LHCN-M2 (cell line): ENCODE measurements at regions not wholly inside any gene's neighbourhood (a gene's known extent, or its start where the extent isn't known, plus 50 kb on each side); places are given as distances from the start of the nearest gene placed in this dataset.
"Not testable (repeated sequence)": the region's sequence is repeated elsewhere in the genome, so short reads cannot be mapped to it uniquely, and the experiment has no call there.

Experiments
- DNase-seq: peaks from one replicate; pipeline ENCODE4 v3.0.0-alpha.2; 2012; ENCODE audit warnings: low read depth

DNA sequence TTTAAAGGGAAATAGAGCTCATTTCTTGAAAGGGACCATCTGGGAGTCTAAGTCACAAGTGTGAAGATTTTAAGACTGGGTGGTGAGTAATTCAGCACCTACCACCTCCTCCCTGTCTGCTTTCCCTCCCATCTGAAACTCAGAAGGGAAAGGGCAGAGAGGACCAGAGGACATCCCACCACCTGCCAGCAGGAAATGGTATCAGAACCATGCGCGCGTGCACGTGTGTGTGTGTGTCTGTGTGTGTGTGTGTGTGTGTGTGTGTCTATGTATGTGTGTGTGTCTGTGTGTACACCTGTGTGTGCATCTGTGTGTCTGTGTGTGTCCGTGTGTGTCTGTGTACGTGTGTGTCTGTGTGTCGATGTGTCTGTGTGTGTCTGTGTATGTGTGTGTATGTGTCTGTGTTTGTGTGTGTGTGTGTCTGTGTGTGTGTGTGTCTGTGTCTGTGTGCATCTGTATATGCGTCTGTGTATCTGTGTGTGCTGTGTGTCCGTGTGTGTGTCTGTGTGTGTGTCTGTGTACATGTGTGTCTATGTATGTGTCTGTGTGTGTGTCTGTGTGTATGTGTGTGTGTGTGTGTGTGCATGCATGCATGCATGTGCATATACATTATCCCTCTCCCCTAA, 76.8 kb downstream of the ZFP36L2 start:
- DNase-seq: no peak

DNA sequence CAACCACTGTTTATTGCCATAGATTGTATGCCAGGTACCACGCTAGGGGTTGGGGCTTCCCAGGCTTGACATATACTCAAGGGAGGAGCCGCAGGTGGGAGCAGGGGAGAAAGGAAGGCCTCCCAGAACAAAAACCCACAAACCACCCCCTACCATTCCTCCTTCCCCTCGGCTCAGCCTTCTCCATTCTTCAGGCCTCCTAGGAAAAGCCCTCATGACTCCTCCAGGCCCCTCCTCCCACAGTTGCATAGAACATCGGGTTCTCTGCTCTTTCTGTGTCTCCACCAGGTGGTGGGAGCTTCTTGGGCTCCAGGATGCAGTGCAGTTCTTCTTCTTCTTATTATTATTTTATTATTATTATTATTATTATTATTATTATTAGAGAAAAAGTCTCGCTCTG, 80.3 kb downstream of the ZFP36L2 start:
- DNase-seq: no peak

DNA sequence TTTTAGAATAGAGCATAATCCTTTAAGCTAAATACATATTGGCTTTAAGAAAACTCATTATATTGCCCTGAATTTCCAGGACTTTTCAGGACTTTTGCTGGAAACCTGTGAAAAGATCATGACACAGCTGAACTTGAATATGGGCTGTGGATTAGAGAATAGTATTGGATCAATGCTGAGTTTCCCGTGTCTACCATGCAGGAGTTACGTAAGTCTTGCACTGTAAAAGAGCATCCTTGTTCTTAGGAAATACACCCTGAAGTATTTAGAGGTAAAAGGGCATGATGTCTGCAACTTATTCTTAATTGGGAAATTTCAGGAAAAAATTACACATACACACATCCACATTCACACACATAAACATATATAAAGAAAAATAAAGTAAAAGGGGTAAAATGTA, 82.1 kb downstream of the ZFP36L2 start:
- no peak for DNase-seq

DNA sequence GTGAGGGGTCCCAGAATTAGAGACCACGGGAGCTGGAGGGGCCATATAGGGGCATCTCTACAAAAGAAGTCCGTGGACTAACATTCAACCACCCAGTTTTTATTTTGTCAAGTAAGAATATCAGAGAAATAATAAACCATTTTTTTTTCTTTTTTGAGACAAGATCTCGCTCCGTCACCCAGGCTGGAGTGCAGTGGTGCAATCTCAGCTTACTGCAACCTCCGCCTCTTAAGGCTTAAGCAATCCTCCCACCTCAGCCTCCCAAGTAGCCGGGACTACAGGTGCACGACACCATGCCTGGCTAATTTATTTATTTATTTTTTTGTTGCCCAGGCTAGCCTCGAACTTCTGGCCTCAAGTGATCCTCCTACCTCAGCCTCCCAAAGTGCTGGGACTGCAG, 82.7 kb downstream of the ZFP36L2 start:
- DNase-seq: no peak

DNA sequence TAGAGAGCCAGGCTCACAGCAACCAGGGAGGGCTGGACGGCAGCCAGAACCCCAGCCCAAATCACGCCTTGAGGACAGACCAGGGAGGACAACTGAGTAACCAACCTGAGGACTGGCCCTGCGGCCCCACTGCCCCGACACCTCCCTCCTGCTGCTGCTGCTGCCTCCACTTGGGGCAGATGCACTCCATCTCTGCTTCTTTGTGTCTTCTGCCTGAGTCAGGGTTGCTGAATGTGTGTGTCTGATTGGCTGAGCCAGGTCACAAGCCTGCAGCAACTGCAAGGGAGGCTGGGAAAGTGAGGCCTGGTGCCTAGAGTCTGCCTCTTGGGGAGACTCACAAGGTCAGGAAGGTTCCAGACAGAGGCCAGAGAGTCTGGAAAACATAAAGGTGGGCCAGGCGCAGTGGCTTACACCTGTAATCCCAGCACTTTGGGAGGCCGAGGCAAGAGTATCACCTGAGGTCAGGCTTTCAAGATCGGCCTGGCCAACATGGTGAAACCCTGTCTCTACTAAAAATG, 83.4 kb downstream of the ZFP36L2 start:
- DNase-seq: peak; percentile 36

DNA sequence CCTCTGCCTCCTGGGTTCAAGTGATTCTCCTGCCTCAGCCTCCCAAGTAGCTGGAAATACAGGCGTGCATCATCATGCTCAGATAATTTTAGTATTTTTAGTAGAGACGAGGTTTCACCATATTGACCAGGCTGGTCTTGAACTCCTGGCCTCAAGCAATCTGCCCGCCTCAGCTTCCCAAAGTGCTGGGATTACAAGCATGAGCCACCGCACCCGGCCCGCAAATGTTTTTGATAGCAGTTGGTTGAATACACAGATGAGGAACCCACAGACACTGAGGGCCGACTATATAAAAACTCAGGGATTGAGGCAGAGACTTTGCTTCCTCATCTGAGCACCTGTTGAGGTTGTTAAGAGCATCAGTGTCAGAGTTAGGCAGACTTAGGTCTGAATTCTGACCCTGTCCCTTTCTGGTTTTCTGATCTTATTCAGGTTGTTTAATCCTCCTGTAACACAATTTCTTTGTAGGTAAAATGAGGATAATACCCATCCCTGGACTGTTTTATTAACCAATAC, 84.7 kb downstream of the ZFP36L2 start:
- not testable (repeated sequence) for DNase-seq

DNA sequence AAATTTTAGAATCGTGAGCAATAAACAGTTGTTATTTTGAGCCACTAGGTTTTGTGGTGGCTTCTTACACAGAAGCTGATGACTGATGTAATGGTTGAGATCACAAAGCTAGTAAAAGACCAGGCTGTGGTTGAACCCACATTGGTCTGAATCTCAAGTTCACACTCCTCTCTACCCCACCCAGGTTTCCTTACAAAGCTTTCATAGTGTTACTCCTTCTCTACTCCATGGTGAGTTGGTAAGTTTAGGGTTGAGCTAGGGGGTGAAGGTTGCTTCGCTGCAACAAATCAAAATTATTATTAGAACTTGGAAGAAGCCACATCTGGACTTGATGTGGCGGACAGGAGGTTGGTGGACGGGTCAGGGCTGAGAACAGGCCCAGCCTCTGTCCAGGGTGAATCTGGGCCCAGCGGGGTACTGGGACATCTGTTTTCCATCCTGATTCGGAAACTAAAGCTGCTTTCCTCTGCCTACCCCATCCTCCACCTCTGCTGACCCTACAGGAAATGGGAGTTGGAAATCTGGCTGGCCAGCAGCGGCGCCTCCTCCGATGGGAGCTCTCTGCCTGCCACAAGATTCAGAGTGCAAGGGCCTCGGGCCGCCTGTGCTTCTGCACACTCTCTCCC, 86.3 kb downstream of the ZFP36L2 start:
- peak; percentile 19 for DNase-seq

DNA sequence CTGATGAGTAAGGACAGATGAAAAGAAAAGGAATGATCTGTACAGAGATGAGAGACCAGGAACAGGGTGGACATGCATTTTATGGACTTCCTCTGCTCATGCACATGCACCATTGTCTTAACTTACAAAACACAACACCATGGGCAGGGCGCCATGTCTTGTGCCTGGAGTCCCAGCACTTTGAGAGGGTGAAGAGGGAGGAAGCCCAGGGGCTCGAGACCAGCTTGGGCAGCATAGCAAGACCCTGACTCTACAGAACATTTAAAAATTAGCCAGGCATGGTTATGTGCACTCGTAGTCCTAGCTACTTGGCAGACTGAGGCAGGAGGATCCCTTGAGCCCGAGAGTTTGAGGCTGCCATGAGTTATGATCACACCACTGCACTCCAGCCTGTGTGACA, 86.9 kb downstream of the ZFP36L2 start:
- no peak for DNase-seq

DNA sequence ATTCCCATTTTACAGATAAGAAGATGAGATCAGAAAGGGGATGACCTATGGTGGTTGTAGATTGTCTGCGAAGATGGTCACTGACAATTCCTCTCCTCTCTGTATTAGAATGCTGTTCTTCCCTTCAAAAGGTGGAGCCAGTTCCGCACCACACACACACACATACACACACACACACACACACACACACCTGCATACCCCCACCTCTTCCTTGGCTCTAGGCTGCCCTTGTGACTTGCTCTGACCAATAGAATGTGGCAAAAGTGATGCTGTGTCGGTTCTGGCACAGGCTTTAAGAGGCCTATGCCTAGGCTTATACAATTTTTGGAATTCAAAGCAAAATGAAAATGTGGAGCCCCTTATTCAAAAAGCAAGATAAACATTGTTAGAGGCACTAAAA, 88.0 kb downstream of the ZFP36L2 start:
- no peak for DNase-seq

DNA sequence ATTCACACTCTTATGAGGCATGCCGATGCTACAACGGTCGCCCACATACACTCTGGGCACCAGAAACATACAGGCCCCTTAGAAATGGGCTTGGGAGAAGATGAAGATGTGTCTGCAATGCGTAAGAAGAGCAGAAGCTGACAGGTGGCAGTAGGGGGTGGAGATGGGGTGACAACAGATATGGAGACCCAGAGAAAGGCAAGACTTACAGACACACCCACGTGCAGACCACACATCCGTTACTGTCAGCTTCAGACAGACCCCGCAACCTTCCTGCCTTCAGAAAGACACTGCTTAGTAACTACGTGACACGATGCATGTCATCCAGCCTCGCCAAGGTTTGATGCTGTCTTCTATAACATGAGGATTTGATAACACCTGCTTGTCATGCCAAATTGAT, 89.5 kb downstream of the ZFP36L2 start:
- DNase-seq: no peak

DNA sequence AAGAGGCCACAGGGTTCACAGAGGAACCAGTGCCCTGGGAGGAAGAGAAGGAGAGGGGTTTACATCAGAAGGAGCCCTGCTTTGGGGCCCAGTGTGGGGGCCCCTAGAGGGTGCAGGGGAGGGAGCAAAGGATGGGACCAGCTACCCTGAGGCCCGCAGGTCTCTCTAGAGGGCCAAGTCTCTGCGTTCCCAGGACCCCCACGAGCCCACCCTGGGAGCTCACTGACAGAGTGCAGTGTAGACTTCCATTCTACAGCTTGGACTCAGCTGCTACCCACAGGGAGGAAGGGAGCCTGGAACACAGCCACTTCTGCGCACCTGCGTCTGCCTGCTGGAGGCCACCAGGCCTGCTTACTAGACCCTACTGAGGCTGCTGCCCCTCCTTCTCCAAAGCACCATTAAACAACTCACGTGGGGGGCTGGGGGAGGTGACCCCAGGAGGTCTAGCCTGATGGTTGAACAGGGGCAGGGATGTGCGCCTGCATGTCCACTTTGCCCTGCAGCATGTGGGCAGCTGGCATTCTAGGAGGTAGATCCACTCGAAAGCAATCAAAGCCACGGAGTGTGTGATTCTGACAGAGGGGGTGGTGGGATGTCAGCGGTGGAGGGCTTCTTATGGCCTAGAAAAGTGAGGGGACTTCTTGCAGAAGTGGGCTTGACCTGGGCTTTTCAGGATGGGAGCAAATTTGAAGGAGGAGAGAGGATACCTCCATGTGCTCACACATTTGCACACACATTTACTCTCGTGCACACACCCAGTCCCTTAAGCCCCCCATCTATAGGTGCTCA, 90.2 kb downstream of the ZFP36L2 start:
- DNase-seq: no peak

DNA sequence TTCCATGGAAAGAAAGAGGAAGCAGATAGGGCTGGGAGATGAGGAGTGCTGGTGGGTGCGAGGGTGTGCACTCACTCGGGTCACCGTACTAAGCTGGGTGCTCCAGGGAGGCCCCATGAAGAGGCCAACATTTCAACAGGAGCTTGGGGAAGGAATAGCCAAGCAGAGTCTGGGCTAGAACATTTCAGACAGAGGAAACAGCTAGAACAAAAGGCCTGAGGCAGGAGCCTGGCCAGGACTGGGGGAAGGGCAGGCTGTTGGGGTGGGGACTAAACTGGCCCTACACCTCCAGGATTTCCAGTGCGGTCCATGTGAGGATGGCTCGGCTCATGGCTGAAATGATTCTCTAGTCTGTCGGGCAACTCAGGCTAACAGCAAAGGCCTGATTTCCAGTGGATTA, 90.8 kb downstream of the ZFP36L2 start:
- DNase-seq: no peak

DNA sequence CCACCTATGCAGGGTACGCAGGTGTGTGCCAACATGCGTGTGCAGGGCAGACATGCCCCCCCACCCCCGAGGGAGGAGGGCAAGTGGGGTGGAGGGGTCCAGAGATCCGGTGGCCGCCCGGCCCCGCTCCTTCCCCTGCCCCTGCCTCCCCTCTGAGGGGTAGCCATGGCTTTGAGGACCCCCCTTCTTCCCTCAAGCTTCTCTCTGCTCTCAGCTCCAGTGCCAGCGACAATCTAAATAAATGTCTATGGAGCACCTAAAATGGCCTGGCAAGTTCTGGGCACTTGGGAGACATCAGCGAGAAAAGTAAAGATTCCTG, 91.9 kb downstream of the ZFP36L2 start:
- no peak for DNase-seq

DNA sequence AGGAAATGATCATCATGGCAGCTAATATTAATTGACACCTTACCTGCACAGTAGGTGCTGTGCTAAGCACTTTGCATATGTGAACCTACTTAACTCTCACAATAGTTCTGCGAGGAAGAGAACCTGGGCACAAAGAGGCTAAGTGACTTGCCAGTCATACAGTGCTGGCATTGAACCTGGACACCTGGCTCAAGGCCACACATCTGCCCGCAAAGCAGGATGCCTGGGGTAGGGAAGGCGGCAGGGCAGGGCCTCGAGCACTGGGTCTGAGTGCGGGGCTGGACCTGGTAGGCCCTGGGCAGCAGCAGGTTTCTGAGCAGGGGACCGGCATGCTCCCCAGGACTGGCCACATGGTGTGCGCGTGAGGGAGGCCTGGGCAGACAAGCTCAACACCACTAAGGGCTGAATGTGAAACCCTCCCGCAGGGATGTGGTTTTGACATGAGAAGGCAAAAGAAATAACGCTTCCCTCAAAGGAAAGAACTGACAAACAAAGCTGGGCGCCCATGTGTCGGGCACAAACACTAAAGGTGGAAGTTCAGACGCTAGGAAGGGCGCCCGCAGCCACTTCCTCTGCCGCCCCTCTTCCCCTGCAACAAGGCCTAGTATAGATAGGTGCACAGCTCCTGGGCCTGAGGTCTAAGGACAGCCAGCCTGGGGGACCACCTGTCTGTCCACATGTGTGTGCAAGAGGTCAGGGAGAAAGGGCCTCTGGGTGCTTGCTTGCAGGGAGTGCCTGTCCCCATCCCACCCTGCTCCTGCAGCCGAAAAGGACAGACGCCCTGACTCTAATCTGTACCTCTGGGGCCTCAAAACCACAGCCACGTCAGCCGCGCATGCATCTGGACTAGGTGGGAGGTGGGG, 92.5 kb downstream of the ZFP36L2 start:
- DNase-seq: no peak

DNA sequence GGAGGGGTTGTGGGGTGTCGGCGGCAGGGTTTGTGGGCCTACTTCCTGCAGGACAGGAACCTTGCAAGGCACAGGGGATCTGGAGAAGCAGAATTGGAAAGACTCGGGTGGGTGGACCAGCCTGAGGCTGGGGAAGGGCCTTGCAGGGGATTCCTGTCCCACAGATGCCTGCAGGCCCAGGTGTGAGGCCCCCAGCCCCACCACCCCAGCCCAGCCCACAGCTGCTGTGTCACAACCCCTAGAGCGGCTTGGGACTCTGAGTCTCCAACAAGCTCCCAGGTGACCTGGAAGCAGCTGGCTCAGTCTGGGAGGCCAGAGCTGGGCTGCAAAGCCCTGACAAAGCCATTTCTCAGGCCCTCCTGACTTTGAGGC, 93.1 kb downstream of the ZFP36L2 start:
- DNase-seq: no peak

DNA sequence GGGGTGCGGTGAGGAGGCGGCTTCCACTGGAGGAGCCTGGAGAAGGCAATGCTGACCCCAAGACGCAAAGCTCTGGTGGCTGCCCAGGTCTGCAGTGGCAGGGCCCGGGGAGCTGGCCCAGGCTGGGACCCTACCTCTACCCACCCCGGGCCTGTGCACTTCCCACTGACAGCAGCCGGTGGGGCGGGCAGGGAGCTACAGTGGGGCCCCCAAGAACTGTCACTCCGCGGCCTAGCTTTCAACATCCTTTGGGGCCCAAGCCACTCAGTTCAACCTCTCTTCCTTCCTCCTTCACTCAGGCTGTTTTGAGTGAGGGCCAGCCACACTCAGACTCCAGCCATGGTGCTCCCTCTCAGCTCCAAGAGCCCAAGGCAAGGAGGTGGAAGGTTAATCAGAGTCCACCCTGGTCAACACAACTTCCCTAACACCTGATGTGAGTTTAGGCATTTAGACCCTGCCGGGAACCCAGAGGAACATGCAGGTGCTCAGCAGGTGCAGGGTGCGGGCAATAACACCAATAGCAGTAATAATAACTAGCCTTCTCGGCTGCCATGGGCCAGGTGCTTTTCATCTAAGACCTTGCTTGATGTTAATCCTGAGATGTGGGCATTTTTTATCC, 93.6 kb downstream of the ZFP36L2 start:
- DNase-seq: no peak

DNA sequence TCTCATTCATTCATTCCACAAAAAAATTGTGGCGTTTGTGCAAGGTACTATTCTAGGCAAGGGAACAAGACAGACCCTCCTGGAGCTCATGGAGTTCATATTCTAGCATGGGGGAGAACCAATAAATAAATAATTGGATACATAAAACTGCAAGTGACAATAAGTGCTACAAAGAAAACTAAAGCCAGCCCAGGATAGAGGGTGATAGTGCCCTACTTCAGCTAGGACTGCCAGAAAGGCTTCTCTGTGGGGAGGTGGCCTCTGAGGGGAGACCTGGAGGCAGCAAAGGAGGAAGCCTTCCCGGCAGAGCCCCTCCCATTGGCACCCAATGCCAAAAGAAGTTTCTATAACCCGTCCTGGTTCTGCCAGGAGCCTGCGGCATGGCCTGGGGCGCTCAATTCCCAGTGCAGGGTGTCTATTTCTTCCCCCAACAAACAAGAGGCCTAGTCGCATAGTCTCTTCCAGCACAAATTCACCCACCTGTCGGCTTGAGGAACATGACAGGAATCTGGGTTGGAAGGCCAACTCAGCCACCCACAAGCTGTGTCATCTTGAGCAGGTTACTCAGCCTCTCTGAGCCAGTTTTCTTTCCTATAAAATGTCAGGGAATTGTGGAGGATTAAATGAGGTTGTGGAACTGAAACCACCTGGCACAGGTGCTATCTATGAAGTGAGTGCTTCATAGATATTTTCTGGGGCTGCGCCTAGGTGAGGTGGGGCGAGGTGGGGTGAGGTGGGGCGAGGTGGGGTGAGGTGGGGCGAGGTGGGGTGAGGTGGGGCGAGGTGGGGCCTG, 94.3 kb downstream of the ZFP36L2 start:
- no peak for DNase-seq

DNA sequence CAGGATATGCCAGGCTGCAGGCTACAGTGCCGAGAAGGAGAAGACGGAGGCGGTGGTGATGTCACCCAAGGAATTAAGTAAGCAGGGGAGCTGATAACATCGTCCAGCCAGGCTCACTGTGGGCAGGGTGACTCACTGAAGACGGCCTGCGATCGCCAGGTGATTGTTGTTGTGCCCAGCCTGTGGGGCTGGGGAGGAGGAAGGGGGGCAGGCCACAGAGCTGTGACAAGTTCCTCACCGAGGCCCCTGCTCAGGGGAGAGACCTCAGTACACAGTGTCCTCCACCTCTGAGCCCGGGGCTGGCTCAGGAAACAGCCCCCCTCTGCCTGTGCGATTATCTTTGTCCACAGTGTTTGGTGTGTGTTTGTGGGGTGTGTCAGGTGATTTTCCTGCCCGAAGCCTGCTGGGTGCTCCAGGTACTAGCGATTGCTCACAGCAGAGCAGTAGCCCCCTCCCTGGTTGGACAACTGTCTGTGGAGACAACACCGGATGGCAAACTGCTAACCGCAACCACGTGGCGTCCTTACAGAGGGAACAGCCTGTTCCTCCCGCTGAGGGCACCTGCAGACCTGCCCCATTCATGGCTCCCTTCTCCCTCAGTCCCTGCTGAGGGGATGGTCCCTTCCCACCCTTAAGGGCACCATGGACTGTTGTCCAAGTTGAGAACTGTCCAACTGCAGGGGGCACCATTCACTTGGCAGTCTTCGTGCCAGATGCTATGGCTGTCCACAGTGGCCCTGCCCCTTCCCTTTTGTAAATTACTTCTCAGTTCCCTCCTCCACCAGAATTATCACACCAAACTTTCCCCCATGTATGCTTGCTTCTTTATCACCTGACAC, 95.1 kb downstream of the ZFP36L2 start:
- DNase-seq: peak; percentile 67

DNA sequence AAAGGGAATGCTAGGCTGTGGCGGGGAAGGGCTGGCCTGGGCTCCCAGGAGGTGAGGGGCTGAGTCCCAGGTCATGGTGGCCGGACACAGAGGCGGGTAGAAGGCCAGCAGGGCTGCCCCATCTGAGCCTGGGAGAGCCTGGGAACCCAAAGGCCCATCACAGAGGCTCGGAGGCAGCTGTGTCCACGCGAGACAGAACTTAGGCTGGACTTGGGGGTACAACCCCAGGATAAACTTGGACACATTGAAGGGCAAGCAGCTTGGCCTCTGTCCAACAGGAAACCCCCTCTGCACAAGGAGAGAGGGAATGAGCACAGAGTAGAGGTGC, 95.9 kb downstream of the ZFP36L2 start:
- DNase-seq: no peak
